NB4 (cell line): ENCODE measurements at regions not wholly inside any gene's neighbourhood (a gene's known extent, or its start where the extent isn't known, plus 50 kb on each side); places are given as distances from the start of the nearest gene placed in this dataset.

Source experiments
- DNase-seq: peaks from one replicate; pipeline ENCODE4 v3.0.0; 2010; ENCODE audit warnings: low read depth
- H3K4me3 ChIP-seq: one replicate; pipeline ENCODE4 v1.5.1; 2011; ENCODE audit warnings: mild to moderate bottlenecking, low read depth, low read length, moderate library complexity
- MYC ChIP-seq: IDR thresholded peaks from 2 replicates; pipeline ENCODE4 v1.6.1; 2011; ENCODE audit warnings: low read depth, low read length
- POLR2A ChIP-seq: IDR thresholded peaks from 2 replicates; pipeline ENCODE4 v1.6.1; 2011; ENCODE audit warnings: mild to moderate bottlenecking; ENCODE audit not compliant: insufficient read length; ENCODE audit errors: extremely low read depth
- TF ChIP-seq, protein P1 (sequence below): IDR thresholded peaks from one replicate; pipeline ENCODE4 v1.5.1; 2012; ENCODE audit warnings: low read depth, low read length
- TF ChIP-seq, protein P2 (sequence below): IDR thresholded peaks from 2 replicates; pipeline ENCODE4 v1.6.1; 2011; ENCODE audit warnings: low read depth, low read length

DNA sequence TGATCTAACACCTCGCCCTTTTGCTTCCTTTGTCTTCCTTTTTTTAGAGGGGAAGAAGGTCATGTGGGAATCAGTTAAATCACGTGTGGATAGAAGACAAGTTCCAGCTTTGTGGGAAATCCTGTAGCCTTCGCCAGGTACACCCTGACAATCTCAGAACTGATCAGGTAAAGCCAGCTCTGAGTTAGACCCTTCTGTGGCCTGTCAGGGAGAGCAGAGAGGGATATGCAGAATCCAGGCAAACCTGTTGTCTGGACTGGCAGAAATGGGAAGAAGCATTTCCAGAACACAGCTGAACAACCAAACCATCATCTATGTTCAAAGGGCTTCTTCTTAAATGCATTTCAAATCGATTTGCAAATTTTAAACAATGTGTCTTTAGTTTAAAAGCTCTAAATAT, 247.4 kb upstream of the FN1 start:
- TF ChIP-seq POLR2A: no peak
- TF ChIP-seq, protein P1, sequence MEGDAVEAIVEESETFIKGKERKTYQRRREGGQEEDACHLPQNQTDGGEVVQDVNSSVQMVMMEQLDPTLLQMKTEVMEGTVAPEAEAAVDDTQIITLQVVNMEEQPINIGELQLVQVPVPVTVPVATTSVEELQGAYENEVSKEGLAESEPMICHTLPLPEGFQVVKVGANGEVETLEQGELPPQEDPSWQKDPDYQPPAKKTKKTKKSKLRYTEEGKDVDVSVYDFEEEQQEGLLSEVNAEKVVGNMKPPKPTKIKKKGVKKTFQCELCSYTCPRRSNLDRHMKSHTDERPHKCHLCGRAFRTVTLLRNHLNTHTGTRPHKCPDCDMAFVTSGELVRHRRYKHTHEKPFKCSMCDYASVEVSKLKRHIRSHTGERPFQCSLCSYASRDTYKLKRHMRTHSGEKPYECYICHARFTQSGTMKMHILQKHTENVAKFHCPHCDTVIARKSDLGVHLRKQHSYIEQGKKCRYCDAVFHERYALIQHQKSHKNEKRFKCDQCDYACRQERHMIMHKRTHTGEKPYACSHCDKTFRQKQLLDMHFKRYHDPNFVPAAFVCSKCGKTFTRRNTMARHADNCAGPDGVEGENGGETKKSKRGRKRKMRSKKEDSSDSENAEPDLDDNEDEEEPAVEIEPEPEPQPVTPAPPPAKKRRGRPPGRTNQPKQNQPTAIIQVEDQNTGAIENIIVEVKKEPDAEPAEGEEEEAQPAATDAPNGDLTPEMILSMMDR: no peak
- TF ChIP-seq, protein P2, sequence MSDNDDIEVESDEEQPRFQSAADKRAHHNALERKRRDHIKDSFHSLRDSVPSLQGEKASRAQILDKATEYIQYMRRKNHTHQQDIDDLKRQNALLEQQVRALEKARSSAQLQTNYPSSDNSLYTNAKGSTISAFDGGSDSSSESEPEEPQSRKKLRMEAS: no peak
- no peak for TF ChIP-seq MYC
- no peak for DNase-seq
- no peak overlapping the region for H3K4me3 ChIP-seq

DNA sequence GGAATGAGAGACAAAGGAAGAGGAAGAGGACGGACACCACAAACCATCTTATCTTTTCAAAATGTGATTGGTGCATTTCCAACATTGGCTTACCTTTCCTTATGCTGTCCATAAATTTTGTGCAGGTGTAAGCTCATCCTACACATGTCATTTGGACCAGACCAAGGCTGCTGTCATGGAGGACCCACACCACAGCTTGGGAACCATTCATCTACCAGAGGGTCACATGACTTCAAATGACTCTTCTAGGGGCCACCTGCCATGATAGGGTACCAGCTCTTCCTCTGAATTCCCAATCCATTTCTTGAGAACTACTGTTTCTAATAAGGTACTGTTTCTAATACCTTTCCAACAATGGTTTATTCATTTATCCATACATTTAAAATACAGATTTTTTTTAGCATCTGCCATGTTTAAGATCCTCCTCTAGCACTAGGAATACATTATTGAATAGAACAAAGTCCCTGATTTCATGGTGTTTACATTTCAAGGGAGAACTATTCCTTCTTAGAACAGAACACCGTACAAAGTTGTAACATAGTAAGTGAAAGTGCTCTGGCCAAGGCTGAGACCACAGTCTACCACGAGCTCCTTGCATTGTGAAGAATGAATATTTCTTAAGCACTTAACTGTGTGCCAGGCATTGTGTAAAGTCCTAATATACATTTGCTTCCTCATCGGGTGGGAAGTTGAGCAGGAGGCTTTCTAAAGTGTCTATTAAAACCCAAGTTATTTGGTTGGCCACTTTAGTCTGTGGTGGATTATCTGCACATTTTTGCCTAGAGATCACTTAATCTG, 246.1 kb upstream of the FN1 start:
- DNase-seq: peak; percentile 12
- TF ChIP-seq, protein P1: no peak
- TF ChIP-seq POLR2A (no peak), MYC (no peak)
- TF ChIP-seq, protein P2: no peak
- no peak overlapping the region for H3K4me3 ChIP-seq

DNA sequence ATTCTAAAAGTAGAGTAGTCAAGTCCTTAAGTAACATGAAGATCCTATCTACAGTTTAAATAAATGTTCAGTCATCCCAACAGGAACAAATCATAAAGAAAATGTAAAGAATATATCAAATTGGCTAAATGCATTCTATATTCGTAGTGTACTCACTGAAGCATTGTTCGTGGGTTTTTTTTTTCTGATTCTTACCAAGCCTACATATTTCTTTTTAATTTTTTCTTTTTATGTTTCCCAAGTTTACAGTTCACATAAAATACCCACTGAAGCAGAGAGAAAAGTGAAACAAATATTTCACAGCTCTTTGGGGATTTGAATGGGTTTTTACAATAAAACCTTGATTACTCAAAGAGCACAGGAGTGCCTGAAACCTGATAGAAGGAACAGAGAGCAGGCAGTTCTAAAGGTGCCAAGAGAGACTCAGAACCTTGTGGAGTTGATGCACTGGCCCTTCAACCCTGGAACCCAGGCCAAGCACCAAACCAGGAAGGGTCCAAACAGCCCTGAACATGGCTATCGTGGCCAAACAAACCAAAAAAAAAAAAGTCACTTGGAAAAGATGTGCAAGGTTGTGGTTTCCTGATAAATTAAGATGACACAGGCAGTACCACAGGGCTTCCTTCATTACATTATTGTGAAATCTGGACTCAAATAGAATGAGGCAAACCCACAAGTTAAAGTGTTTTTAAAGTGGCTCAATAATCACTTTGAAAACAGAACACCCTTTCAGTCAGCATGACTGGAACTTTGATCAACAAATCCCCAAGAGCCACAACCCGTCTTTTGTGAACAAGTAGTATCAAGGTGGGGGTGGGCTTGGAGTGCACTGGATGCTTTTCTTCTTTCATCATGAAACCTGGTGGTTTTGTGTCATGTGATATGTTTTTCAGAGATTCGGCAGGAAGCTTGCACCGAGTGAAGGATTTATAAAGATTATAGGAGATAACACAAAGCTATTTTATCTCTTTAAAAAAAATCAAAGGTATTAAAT, 245.0 kb upstream of the FN1 start:
- TF ChIP-seq MYC: no peak
- DNase-seq: peak; percentile 83

DNA sequence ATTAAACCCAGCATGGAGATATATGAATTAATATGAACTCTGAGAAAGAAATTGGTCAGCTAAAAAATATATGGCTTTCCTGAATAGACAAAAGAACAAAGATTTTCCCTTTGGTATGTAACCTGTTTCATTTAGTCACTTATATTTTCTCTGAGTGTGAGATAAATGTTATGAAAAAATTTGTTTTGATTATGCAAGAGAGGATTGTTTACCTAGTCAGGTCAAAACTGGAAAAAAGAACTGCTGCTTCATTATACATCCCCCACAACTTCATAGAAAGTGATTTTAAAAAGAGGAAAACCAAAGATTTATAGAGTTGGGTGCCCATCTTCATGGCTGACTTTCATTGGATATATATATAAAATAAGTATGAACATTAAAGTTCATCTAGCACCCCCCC, 242.2 kb upstream of the FN1 start:
- DNase-seq: no peak
- TF ChIP-seq, protein P2: no peak
- TF ChIP-seq, protein P1: no peak
- TF ChIP-seq POLR2A (no peak), MYC (no peak)
- no peak overlapping the region for H3K4me3 ChIP-seq

More for the DNA sequence above, 245.0 kb upstream of the FN1 start:
- no peak overlapping the region for H3K4me3 ChIP-seq

DNA sequence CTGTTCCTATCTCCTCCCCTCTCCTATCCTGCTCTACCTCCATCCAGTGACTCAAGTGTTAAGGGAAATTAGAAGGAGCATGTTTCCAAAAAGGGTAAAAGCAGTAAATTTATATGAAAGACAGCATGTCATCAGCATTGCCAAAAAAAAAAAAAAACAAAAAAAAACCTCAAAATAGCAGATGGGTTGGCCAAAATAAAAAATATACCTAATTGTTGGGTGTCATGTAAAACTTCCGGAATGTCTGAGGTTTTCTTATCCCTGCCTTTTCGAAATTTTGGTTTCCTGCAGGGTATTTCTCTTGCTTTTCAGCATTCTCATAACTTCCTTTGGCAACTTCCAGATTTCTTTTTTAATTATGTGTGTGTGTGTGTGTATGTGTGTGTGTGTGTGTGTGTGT, 241.6 kb upstream of the FN1 start:
- H3K4me3 ChIP-seq: no peak overlapping the region
- DNase-seq: no peak
- TF ChIP-seq MYC (no peak), POLR2A (no peak)
- TF ChIP-seq, protein P2: no peak

DNA sequence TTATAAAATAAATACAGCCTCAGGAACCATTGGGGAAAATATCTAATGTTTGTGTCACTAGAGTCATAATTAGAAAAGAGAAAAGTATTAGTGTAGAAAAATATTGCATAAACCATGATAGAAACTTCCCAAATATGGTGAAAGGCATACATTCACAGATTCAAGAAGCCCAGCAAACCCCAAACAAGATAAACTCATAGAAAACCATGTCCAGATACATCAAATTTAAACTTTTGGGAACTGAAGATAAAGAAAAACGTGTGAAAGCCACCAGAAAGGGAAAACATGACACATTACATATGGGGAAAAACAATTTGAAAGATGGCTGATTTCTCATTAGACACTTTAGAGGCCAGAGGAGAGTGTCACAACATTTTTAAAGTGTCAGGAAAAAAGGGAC, 236.5 kb upstream of the FN1 start:
- no peak overlapping the region for H3K4me3 ChIP-seq
- DNase-seq: no peak
- TF ChIP-seq, protein P2: no peak
- no peak for TF ChIP-seq MYC
- no peak for TF ChIP-seq POLR2A
- TF ChIP-seq, protein P1: no peak
